ENCODE measurements at regions not wholly inside any gene's neighbourhood (a gene's known extent, or its start where the extent isn't known, plus 50 kb on each side); places are given as distances from the start of the nearest gene placed in this dataset.
A peak's percentile ranks its signal among the peaks of the same experiment; 100 is the strongest.

DNA sequence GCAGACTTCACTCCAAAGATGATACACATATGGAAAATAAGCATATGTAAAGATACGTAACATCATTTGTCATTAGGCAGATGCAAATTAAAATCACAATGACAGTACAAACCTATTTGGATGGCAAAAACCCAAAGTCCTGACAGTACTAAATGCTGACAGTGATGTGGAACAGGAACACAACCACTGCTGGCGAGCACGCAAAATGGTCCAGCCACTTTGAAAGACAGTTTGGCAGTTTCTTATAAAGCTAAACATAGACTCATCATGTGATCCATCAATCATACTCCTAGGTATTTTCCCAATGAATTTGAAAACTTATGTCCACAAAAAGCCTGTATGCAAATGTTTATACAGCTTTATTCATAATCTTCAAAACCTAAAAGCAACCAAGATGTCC, 200.7 kb downstream of the RAMP3 start:
- DNase-seq (ENCODE audit: low spot score) = no peak

DNA sequence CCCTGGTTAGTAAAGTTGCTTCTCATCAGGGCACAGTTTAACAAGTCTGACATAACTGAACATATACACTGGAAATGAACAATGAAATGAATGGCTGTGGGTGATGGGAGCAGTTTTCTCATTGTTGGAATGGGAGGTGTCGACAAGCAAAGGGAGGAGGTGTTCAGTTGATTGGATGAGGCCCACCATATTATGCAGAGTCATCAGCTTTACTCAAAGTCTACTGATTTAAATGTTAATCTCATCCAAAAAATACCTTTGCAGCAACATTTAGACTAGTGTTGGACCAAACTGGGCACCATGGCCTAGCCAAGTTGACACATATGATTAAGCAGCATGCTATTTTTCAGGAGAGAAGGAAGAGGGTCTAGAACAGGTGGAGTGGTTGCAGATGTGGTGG, 201.7 kb downstream of the RAMP3 start:
- no peak for DNase-seq (ENCODE audit: low spot score)

DNA sequence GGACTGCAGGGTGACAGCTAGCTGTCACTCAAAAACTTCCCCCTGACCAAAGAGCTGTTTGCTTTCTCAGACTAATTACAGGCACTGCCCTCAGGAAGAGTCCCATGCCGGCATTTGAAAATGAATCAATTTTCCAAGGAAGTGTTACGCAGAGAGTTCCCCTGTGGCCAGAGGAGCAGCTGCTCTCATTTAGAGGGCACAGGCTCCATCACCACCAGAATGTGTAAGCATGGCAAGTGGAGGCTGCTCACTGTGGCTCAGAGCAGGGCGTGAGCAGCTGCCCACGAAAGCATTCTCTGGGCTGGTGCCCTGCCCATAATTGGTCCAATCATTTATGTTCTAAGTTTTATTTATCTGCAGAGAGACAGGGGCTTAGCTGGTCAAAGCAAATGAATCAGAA, 202.2 kb downstream of the RAMP3 start:
- no peak for DNase-seq (ENCODE audit: low spot score)

DNA sequence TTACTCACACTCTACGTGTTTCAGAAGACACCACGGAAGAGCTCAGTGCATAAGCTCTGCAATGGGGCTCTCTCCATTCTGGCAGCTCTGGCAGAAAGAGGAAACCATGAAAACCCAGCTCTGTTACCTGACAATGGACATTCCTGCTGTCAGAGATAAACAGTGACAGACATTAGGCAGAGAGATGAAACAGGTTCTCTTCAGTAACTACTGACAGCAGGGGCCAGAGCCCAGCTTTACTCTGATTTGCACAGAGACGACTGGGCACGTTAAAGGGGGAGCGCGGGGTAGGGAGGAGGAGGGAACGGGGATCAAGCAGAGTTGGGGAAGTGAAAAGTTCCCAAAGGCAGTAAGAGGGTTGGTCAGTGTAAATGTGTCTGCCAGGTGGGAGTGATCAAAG, 206.1 kb downstream of the RAMP3 start:
- no peak for DNase-seq (ENCODE audit: low spot score)

- no peak for DNase-seq (ENCODE audit: low spot score)
Measured at GRCh38 chr7:45365341-45365740, 207.8 kb downstream of the RAMP3 start.

DNA sequence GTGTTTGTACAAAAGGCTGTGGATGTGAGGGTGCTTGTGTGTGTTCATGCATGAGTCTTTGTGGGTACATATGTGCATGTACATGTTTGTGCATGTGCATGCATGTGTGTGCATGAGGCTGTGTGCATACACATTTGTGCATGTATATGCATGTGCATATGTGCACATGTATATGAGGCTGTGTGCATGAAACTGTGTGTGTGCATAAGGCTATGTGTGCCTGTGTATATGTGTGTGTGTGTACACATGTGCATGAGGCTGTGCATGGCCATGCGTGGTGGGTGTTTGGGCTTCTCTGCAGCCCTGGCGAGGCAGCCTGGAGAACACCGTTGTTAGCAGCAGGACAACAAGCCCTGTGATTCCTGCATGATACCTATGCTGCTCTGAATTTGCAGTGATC, 207.7 kb upstream of the ADCY1 start:
- no peak for DNase-seq (ENCODE audit: low spot score)

GRCh38 chr7:45367026-45367425, 207.1 kb upstream of the ADCY1 start:
- DNase-seq (ENCODE audit: low spot score) = no peak

- no peak for DNase-seq (ENCODE audit: low spot score)
Measured at GRCh38 chr7:45368129-45368807, 205.9 kb upstream of the ADCY1 start.

DNA sequence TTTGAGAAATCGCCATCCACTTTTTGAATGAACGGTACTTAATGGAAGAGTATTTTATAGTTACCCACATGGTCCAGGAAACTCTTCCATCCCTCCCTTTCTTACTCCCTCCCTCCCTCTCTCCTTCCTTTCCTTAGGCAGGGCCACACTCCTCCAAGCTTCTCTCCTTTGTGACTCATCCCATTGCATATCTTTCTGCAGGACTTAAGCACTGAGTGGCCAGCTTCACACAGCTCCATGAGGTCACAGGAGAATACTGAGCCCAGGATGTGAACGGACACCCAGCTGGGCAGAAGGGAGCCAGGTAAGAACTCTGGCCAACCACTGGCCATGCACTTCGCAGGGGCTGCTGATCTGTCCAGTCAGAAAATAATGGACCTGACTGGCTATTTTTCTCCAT, 189.7 kb upstream of the ADCY1 start:
- DNase-seq (ENCODE audit: low spot score) = peak; percentile 21

GRCh38 chr7:45387837-45388236, 186.3 kb upstream of the ADCY1 start:
- DNase-seq (ENCODE audit: low spot score) = no peak

DNA sequence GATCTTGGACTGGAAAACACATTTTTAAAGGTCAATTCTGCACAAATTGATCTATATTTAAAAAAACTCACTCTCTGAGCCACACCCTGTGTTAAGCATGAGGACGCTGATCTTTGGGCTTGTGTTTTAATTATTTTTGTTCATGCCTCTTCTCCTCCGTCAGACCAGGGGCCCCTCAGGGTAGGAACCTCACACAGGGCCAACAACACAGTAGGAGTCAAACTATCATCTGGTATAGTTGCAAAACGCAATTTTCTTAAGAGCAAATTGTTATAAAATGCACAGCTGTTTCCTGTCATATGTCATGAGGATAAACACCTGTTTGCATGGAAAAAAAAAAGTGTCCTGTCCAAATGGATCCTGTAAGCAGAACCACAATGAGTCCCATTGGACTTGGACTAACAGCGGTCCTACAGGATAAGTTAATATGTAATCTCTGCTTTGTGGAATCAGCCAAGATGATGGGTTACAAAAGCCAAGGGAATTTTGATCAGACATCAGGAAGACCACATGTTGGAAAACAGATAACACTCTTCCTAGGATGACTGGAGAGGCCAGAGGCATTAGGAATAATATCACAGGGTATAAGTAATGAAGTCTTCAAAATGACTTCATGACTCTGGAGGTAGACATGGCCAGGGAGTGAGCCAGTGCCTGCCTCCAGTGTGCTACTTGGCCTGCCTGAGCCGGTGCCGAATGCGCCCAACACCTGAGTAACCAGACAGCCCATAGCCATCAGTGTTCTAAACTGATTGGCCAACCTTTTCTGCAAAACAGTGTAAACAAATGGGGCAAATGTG, 184.9 kb upstream of the ADCY1 start:
- DNase-seq (ENCODE audit: low spot score) = no peak

GRCh38 chr7:45390180-45390579, 184.0 kb upstream of the ADCY1 start:
- no peak for DNase-seq (ENCODE audit: low spot score)

DNA sequence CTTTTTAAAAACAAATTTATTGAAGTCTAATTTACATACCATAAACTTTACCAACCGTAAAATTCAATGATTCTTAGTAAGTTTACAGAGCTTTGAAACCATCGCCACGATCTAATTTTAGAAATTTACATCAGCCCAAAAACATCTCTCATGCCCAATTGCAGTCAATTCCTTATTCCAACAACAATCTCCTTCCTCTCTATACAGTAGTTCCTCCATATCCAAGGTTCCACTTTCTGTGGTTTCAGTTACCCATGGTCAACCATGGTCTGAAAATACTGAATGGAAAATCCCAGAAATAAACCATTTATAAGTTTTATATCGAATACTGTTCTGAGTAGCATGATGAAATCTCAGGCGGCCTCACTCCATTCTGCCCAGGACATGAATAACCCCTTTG, 183.4 kb upstream of the ADCY1 start:
- DNase-seq (ENCODE audit: low spot score) = no peak

- DNase-seq (ENCODE audit: low spot score) = no peak
Measured at GRCh38 chr7:45391618-45392451, 182.3 kb upstream of the ADCY1 start.

- DNase-seq (ENCODE audit: low spot score) = no peak
Measured at GRCh38 chr7:45394117-45394708, 180.0 kb upstream of the ADCY1 start.

- DNase-seq (ENCODE audit: low spot score) = no peak
Measured at GRCh38 chr7:45399069-45399468, 175.1 kb upstream of the ADCY1 start.

DNA sequence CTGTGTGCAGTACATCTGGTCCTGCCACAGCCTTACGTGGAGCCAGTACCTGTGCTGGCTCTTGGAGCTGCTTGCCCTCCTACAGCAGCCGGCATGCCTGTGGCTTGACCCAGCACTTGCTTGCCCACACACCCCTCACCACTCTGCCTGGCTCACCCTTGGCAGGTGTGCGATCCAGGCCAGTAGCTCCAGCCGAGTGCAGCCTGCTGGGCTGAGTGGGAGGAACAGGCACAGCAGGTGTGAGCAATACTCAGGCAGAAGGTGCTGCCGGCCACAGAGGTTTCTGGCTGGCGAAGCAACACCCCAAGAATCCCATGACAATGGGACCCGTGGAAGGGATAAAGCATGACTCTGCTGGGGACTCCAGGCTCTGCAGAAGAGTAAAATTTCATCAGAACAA, 173.5 kb upstream of the ADCY1 start:
- peak; percentile 33 for DNase-seq (ENCODE audit: low spot score)

DNA sequence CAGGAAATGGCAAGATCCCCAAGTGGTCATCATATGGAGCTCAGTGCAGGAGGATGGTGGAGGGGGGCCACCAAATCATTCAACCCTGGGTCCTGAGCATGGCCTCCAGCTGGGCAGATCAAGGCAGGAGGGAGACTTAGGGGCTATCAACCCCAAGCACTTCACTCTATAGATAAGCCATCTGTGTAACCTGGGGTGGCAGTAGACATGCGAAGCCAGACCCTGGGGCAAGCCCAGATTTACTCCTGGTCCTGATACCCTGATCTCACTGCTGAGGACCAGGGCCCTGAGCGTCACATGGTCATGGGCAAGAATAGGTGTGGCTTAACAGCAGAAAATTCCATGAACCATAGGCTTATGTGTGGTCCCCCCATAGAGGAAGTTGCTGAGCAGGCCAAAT, 173.0 kb upstream of the ADCY1 start:
- DNase-seq (ENCODE audit: low spot score) = no peak

DNA sequence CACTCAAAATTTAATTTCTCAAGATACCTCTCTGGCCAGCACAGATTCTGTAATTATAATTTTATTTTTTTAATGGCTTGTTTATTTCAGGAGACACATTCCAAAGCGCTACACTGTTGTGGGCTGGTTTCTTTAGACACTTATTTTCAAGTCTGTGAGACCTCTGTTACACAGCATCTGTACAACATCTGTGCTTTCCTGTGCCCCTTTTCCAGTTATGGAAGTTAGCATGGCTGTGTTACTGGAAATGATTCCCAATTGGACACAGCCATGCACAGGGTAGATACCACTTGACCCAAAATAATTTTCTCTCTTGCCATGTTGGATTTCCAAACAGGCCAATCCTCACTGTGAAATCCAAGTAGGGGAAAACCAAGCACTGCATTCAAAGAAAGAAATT, 172.3 kb upstream of the ADCY1 start:
- no peak for DNase-seq (ENCODE audit: low spot score)

DNA sequence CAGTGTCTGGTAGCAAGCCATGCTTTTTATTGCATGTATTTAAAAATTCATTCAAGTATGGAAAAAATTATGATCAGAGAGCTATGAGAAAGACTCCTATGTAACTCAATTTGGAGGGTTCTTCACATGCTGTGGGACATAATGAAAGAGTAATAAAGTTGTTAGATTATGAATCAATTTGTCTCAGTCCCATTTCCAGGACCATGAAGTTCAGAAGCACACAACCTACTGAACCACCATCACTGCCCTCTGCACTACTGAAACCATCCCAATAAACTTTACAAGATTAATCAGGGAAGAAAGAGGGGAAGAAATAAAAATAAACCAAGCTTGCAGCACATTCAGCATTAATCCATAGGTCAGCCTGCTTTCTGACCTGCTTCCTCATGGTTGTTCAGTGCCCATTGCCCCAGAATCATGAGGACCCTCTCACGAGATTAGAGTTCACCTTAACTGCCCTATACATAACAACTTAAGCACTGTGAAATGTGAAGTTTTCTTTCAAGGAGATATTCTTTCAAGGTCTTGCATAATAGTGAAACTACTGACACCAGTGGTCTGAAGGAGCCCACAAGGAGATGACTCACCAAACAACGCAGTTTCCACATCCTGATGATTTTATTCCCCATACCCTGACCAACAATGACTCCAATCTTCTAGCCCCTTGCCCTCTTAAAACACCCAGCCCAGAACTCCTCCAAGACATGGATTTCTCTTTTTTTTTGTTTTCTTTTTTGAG, 171.5 kb upstream of the ADCY1 start:
- peak; percentile 63 for DNase-seq (ENCODE audit: low spot score)

DNA sequence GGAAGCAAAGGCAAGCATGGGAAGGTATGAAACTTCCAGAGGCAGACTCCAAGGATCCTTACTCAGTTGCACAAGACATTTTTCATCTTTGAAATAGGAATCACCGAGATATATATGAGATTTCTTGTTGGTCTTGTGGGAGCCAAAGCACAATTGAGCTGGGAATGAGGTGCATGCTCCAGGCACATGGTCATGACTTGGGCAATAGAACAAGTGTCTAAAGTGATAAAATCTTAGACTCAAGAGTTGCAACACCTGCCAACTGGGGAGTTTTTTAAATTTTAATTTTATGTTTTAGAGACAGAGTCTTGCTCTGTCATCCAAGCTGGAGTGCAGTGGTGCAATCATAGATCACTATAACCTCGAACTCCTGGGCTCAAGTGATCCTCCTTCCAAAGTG, 169.5 kb upstream of the ADCY1 start:
- no peak for DNase-seq (ENCODE audit: low spot score)

Data from SW480 (cell line).